GM18505 (cell line): ENCODE measurements at regions not wholly inside any gene's neighbourhood (a gene's known extent, or its start where the extent isn't known, plus 50 kb on each side); places are given as distances from the start of the nearest gene placed in this dataset.

Source experiments
- ATAC-seq: cut with Tn5 transposase; IDR thresholded peaks from one replicate; pipeline ENCODE4 v1.9.1; 2021; ENCODE audit not compliant: unreplicated experiment
- POLR2A ChIP-seq: IDR thresholded peaks from 4 replicates; pipeline ENCODE4 v1.6.1; 2011; ENCODE audit warnings: borderline replicate concordance; ENCODE audit not compliant: insufficient read depth, insufficient read length; ENCODE audit errors: extremely low read depth

- ATAC-seq = no peak
- no peak for TF ChIP-seq POLR2A
Measured at GRCh38 chr10:9189448-9189847, 1135.0 kb downstream of the GATA3 start.

DNA sequence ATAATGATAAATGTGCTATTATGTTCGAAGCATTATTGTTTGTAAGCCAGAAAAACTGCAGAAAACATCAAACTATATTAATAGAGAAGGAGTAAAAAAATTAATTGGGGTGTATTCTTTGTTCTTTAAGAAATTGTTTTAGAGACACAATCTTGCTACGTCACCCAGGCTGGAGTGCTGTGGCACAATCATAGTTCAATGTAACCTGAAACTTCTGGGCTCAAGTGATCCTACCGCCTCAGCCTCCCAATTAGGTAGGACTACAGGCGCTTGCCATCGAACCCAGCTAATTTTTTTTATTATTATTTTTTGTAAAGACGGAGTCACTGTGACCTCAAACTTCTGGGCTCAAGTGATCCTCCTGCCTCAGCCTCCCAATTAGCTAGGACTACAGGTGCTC is 1138.6 kb downstream of the GATA3 start:
- no peak for TF ChIP-seq POLR2A

DNA sequence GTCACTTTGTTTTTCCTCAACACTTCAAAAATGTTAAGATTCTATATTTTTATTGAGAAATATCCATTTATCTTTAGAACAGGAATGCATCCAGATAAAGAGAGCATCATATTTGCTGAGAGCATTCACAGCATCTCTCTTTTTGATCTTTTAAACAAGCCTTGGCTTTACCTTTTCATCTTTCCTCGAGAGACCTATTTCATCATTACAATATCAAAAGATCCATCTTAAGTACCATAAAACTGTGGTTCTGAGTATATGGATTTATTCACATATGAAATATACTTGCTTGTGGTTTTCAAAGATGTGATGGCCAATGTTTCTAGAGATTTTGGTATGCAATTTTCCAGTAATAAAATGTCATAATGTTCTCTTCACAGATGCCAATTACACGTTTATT is 1140.9 kb downstream of the GATA3 start:
- ATAC-seq = no peak
- no peak for TF ChIP-seq POLR2A

More for the DNA sequence above, 1138.6 kb downstream of the GATA3 start:
- no peak for ATAC-seq

DNA sequence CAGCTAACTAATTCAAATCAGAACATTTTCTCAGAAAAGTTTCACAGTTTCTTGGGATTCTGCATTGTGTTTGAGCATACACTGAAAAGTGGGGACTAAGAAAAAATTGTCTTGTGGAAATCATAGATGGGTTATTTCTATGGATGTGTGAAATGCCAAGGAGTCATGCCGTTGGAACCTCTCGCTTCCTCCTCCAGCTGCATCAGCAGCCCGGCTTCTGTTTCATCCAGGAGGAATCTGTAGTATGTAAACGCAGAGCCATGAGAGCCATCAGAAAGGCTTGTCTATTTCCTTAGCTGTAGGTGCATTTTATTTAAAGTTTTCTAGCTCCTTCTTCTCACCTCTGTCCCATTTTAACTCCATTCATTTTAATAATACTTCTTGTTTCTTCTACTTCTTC is 1144.1 kb downstream of the GATA3 start:
- no peak for ATAC-seq
- TF ChIP-seq POLR2A = no peak

DNA sequence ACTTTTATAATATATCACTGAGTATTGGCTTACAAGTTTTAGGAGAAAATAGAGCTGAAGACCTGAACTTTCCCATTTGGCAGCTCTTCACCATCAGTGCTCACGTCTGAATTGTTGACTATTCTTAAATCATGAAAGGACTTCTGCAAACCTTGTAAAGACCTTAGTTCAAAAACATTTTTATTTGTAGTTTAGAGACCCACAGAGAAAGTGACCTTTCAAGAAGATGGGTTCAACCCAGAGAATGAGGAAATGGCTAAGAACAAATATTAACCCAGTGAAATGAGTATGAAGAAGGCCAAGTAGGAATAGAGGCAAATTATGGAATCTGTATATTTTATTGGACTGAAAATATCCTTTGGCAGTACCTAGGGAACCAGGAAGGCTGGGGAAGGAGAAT is 1151.1 kb downstream of the GATA3 start:
- TF ChIP-seq POLR2A = no peak
- ATAC-seq = no peak

DNA sequence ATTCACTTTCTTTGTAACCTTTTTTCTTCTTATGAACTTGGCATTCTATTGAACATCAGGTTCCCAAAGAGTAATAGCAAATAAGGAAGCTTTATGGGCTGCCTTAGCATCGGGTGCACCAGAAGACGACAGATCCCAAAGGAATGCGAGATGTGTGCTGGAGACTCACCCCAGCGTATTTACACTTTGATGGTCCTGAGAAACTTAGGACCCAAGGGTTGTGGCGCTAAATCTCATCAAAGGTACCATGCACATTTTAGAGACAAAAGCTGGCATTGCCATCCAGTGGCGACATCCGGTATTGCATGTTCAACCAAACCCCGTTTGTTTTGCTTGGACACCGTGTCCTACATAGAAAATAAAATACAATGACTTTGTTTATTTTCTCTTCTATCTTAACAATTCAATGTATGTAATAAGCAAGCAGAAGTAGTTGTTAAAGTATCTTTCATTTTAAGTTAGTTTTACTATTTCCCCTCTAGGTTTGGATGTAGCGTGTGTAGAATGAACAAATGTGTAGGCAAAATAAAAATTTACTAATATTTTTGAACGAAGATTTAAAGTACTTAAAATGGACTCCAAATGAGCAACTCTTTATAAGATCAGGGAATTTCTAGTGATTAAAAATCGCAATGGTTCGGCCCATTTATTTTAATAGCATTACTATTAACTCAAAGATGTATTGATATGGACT is 1154.8 kb downstream of the GATA3 start:
- peak; percentile 71 for ATAC-seq

DNA sequence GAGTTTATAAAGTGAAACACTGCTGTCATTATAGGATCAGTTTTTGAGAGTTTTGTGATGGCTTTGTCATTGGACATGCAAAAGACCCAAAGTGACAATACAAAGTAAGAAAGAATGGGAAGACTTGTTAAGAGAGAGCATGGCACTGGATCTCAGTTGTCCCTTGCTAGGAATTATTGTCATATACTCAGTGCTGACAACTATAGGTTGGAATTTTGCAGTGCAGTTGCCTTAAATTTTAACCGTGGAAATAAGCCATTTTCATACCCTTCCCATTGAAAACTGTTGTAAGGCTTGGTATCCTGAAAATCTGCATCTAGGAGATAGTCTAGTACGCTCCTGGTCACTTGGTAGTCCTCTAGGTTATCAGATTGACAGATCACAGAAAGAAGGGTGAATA is 1156.7 kb downstream of the GATA3 start:
- no peak for TF ChIP-seq POLR2A
- no peak for ATAC-seq

More for the DNA sequence above, 1154.8 kb downstream of the GATA3 start:
- no peak for TF ChIP-seq POLR2A

GRCh38 chr10:9214618-9215017 is 1160.1 kb downstream of the GATA3 start:
- ATAC-seq = no peak

DNA sequence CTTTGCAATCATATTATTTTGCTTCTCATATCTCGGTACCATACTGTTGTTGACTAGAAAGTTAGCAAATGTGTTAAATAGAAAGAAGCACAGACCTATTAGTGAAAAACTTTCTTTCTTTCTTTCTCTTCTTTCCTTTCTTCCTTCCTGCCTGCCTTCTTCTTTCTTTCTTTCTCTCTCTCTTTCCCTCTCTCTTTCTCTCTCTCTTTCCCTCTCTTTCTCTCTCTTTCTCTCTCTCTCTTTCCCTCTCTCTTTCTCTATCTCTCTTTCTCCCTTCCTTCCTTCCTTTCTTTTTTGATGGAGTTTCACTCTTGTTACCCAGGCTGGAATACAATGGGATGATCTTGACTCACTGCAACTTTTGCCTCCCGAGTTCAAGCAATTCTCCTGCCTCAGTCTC is 1160.6 kb downstream of the GATA3 start:
- TF ChIP-seq POLR2A = no peak
- ATAC-seq = no peak

More at GRCh38 chr10:9214618-9215017, 1160.1 kb downstream of the GATA3 start:
- TF ChIP-seq POLR2A = no peak

DNA sequence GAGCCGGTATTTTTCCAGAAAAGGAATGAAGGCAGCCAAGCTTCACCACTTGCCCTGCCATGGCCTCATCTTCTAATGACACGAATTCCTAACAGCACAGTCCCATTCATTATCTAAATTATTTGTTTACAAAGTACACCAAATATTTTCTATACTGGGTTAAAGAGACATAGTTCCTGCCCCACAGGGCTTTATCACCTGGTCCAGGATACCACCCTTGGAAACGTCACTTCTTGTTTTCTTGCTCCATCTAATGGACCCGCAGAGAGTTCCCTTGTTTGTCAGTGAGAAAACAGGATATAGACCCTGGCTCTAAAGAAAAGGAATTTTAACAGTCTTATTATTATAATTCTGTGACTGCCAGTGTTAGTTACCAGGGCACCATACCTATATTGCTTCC is 1165.4 kb downstream of the GATA3 start:
- ATAC-seq = no peak
- TF ChIP-seq POLR2A = no peak

DNA sequence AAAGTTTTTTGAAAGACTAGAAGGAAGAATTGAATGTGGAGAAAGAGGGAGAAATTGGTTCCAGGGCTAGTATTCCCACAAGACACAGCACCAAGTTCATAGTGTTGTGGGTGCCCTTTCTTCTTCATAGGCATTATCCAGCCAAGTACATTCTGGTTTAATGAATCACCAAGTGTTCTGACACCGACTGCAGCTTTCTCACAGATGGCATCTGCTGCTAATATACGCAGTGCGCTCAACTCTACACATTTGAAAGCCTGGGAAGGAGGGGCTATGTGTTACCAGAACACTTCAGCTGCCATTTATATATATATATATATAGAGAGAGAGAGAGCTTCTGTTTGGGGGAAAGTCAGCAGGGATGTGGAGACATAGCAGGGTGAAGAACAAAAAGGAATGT is 1168.4 kb downstream of the GATA3 start:
- no peak for ATAC-seq

DNA sequence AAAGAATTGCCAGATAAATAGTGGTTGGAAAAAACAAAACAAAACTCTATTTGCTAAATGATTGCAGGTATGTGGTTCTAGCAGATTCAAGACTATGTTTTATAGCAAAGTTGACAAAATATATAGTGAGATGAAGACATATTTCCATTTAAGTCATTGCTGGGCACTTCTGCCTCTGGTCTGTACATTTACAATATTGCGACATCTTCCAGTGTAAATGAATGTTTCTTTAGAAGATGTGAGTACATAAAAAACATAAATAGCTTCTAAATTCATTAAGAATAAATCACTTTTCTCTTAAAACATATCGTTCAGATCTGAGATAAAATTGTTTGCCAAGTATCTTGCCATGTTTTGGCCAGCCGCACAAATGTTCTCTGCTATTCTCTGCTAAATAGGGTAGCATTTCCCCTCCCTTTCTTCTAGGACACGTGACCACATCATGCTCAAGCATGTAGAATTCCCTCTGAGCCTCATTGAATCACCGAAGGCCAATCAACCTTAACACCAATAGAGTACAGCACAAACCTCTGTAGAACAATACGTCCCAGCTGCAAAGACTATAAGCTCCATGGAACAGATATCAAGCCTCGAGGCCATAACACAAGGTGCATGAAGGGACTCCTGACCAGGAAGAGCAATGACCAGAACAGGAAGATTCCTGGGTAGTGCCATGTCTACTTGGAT is 1173.3 kb downstream of the GATA3 start:
- no peak for TF ChIP-seq POLR2A
- ATAC-seq = no peak

More for the DNA sequence above, 1168.4 kb downstream of the GATA3 start:
- TF ChIP-seq POLR2A = no peak

- TF ChIP-seq POLR2A = no peak
Measured at GRCh38 chr10:9228771-9229170, 1174.3 kb downstream of the GATA3 start.

DNA sequence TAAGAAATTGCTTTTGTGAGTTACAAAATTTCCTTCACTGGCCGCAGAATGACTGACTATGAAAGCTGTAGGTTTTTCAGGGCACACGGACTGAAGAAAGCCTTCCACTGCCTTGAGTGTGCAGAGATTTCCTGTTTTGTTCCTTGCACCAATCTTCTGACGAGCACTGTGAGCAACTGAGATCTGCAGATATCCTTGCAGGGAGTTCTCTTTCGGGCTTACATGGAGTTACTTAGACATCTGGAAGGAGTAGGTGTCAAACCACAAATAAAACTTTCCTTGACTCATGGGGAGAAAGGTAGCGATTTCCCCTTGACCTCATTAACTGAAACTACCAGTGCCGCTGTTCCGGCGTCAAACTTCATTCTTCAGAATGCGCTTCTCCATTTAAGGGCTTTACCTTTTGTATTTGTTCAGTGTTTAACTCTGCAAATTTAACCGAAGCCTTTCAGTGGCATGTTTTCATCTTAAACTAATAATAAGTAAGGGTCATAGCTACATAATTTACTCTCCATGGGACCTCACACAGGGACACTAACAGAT is 1175.3 kb downstream of the GATA3 start:
- no peak for ATAC-seq
- no peak for TF ChIP-seq POLR2A

More at GRCh38 chr10:9228771-9229170, 1174.3 kb downstream of the GATA3 start:
- ATAC-seq = no peak
